HUES64 (cell line): ENCODE measurements at regions not wholly inside any gene's neighbourhood (a gene's known extent, or its start where the extent isn't known, plus 50 kb on each side); places are given as distances from the start of the nearest gene placed in this dataset.
"Not testable (repeated sequence)": the region's sequence is repeated elsewhere in the genome, so short reads cannot be mapped to it uniquely, and the experiment has no call there.

Source experiments
- H3K27ac ChIP-seq: 2 replicates; pipeline ENCODE4 v1.7.0; 2013; ENCODE audit warnings: low read depth, low read length, inconsistent platforms
- H3K27me3 ChIP-seq: 2 replicates; pipeline ENCODE4 v1.6.1; 2013; ENCODE audit warnings: mild to moderate bottlenecking, low read length; ENCODE audit not compliant: insufficient read depth
- H3K36me3 ChIP-seq: 2 replicates; pipeline ENCODE4 v1.6.1; 2013; ENCODE audit warnings: mild to moderate bottlenecking, low read length; ENCODE audit not compliant: insufficient read depth
- H3K4me1 ChIP-seq: 2 replicates; pipeline ENCODE4 v1.6.1; 2013; ENCODE audit warnings: mild to moderate bottlenecking, low read length, moderate library complexity; ENCODE audit not compliant: insufficient read depth
- H3K4me3 ChIP-seq: 2 replicates; pipeline ENCODE4 v1.5.1; 2013; ENCODE audit warnings: mild to moderate bottlenecking, low read length, moderate library complexity
- H3K9ac ChIP-seq: 2 replicates; pipeline ENCODE4 v1.6.1; 2013; ENCODE audit warnings: mild to moderate bottlenecking, low read depth, low read length
- H3K9me3 ChIP-seq: 2 replicates; pipeline ENCODE4 v1.6.1; 2013; ENCODE audit warnings: low read depth, low read length; ENCODE audit not compliant: insufficient read depth
- WGBS: fragments of 150-250, 120-280 bp; methylation state at CpG from one replicate; pipeline ENCODE4 v1.1.7; 2013; ENCODE audit warnings: missing lambda C conversion rate; 5-methylcytosine and 5-hydroxymethylcytosine counted together

GRCh38 chr21:5013455-5014304, 5507.7 kb upstream of the TPTE start:
- not testable (repeated sequence) for H3K9me3 ChIP-seq, H3K4me1 ChIP-seq, H3K9ac ChIP-seq, H3K27ac ChIP-seq, H3K4me3 ChIP-seq, H3K36me3 ChIP-seq, H3K27me3 ChIP-seq
- WGBS, result no CpG with 5 or more reads among the region's 33 CpGs

GRCh38 chr21:5015187-5015586, 5506.2 kb upstream of the TPTE start:
- not testable (repeated sequence) for H3K27ac ChIP-seq, H3K9ac ChIP-seq, H3K36me3 ChIP-seq, H3K4me1 ChIP-seq, H3K4me3 ChIP-seq, H3K9me3 ChIP-seq, H3K27me3 ChIP-seq
- no CpG with 5 or more reads among the region's 17 CpGs for WGBS

GRCh38 chr21:5019120-5019519, 5502.3 kb upstream of the TPTE start:
- H3K4me1 ChIP-seq, H3K27ac ChIP-seq, H3K36me3 ChIP-seq, H3K27me3 ChIP-seq, H3K9ac ChIP-seq, H3K9me3 ChIP-seq, H3K4me3 ChIP-seq: not testable (repeated sequence)
- WGBS, result no CpG with 5 or more reads among the region's 15 CpGs

- H3K36me3 ChIP-seq, H3K9me3 ChIP-seq, H3K27ac ChIP-seq, H3K4me1 ChIP-seq, H3K27me3 ChIP-seq, H3K4me3 ChIP-seq, H3K9ac ChIP-seq: not testable (repeated sequence)
- no CpG with 5 or more reads among the region's 27 CpGs for WGBS
These were observed 5499.6 kb upstream of the TPTE start for GRCh38 chr21:5021815-5022214.

- H3K27me3 ChIP-seq, H3K4me1 ChIP-seq, H3K36me3 ChIP-seq, H3K9me3 ChIP-seq, H3K27ac ChIP-seq, H3K4me3 ChIP-seq, H3K9ac ChIP-seq: not testable (repeated sequence)
- WGBS, result no CpG with 5 or more reads among the region's 52 CpGs
These were observed 5499.1 kb upstream of the TPTE start for GRCh38 chr21:5022254-5022653.

- not testable (repeated sequence) for H3K4me1 ChIP-seq, H3K9ac ChIP-seq, H3K4me3 ChIP-seq, H3K27ac ChIP-seq, H3K27me3 ChIP-seq, H3K36me3 ChIP-seq, H3K9me3 ChIP-seq
- no CpG with 5 or more reads among the region's 45 CpGs for WGBS
These were observed 5498.6 kb upstream of the TPTE start for GRCh38 chr21:5022748-5023147.

- WGBS, result no CpG with 5 or more reads among the region's 14 CpGs
- H3K9ac ChIP-seq, H3K9me3 ChIP-seq, H3K36me3 ChIP-seq, H3K4me3 ChIP-seq, H3K4me1 ChIP-seq, H3K27me3 ChIP-seq, H3K27ac ChIP-seq: not testable (repeated sequence)
These were observed 5486.2 kb upstream of the TPTE start for GRCh38 chr21:5035147-5035546.

GRCh38 chr21:5035587-5035986, 5485.8 kb upstream of the TPTE start:
- not testable (repeated sequence) for H3K27ac ChIP-seq, H3K9ac ChIP-seq, H3K27me3 ChIP-seq, H3K4me1 ChIP-seq, H3K9me3 ChIP-seq, H3K36me3 ChIP-seq, H3K4me3 ChIP-seq
- 100% methylated on average over 3 of the region's 9 CpGs for WGBS

GRCh38 chr21:5037606-5038331, 5483.6 kb upstream of the TPTE start:
- H3K36me3 ChIP-seq, result not testable (repeated sequence)
- 84% methylated on average over 3 of the region's 15 CpGs for WGBS

GRCh38 chr21:5039926-5040325, 5481.5 kb upstream of the TPTE start:
- WGBS, result no CpG with 5 or more reads among the region's 5 CpGs
- not testable (repeated sequence) for H3K27ac ChIP-seq, H3K27me3 ChIP-seq

More at GRCh38 chr21:5037606-5038331, 5483.6 kb upstream of the TPTE start:
- not testable (repeated sequence) for H3K4me3 ChIP-seq, H3K27me3 ChIP-seq, H3K9me3 ChIP-seq, H3K27ac ChIP-seq, H3K4me1 ChIP-seq, H3K9ac ChIP-seq

GRCh38 chr21:5042583-5042982, 5478.8 kb upstream of the TPTE start:
- not testable (repeated sequence) for H3K9me3 ChIP-seq, H3K4me1 ChIP-seq, H3K27ac ChIP-seq, H3K27me3 ChIP-seq, H3K9ac ChIP-seq, H3K4me3 ChIP-seq, H3K36me3 ChIP-seq
- no CpG with 5 or more reads among the region's 17 CpGs for WGBS

More at GRCh38 chr21:5039926-5040325, 5481.5 kb upstream of the TPTE start:
- H3K9ac ChIP-seq, H3K4me1 ChIP-seq, H3K9me3 ChIP-seq, H3K4me3 ChIP-seq, H3K36me3 ChIP-seq: not testable (repeated sequence)
